ENCODE measurements at regions not wholly inside any gene's neighbourhood (a gene's known extent, or its start where the extent isn't known, plus 50 kb on each side); places are given as distances from the start of the nearest gene placed in this dataset.

GRCh38 chr10:62632071-62632809 lies 172.3 kb upstream of the ADO start:
- no peak for DNase-seq (ENCODE audit: insufficient read length, low spot score, missing footprints)
- TF ChIP-seq CTCF (IDR thresholded peaks at IDR 0.05; ENCODE audit: extremely low read depth, low read depth, low read length): no peak
- no peaks in the 10 kb centered on the region for H3K9me3 ChIP-seq (ENCODE audit: low read depth, low read length)
- H3K4me1 ChIP-seq (ENCODE audit: insufficient read depth, low read length): peaks cover 20% of the 10 kb centered on the region
- H3K27ac ChIP-seq (ENCODE audit: low read depth, low read length): no peak overlapping the region
- no peak overlapping the region for H3K4me3 ChIP-seq (ENCODE audit: insufficient read depth, low read length)
- peak overlapping the region; percentile 14 for H2AFZ ChIP-seq (ENCODE audit: low read length)
- no peaks in the 10 kb centered on the region for H4K20me1 ChIP-seq (ENCODE audit: insufficient read depth, low read length)
- no peaks in the 10 kb centered on the region for H3K79me2 ChIP-seq (ENCODE audit: insufficient read depth, low read length)
- no peaks in the 10 kb centered on the region for H3K36me3 ChIP-seq (ENCODE audit: insufficient read depth, low read length)
- H3K4me2 ChIP-seq (ENCODE audit: insufficient read depth, low read length): no peak overlapping the region
- no peaks in the 10 kb centered on the region for H3K27me3 ChIP-seq (ENCODE audit: insufficient read depth, low read length)

DNA sequence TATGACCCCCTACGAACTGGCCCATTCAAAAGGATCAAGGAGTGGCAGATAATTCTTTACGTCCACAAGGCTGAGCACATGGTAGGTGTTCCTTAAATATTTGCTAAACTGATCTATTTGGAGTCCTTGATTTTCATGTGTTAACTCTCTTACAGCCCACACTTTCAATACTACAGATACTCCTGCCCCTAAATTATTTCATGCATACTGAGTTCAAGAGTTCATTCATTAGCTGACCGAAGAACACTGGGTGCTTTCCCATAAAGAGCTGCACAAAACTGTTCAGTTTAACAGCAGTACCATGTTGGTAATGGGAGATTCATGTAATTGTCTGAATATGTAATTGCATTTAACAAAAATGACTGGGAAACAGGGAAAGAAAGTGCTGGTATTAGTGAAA lies 170.5 kb upstream of the ADO start:
- H3K36me3 ChIP-seq (ENCODE audit: insufficient read depth, low read length): no peaks in the 10 kb centered on the region
- no peaks in the 10 kb centered on the region for H3K79me2 ChIP-seq (ENCODE audit: insufficient read depth, low read length)
- no peak for TF ChIP-seq CTCF (IDR thresholded peaks at IDR 0.05; ENCODE audit: extremely low read depth, low read depth, low read length)

GRCh38 chr10:62634576-62634975 lies 169.9 kb upstream of the ADO start:
- no peaks in the 10 kb centered on the region for H3K27me3 ChIP-seq (ENCODE audit: insufficient read depth, low read length)
- no peak overlapping the region for H3K27ac ChIP-seq (ENCODE audit: low read depth, low read length)
- H2AFZ ChIP-seq (ENCODE audit: low read length): no peak overlapping the region
- no peak overlapping the region for H3K4me2 ChIP-seq (ENCODE audit: insufficient read depth, low read length)
- peaks cover 25% of the 10 kb centered on the region for H3K4me1 ChIP-seq (ENCODE audit: insufficient read depth, low read length)
- H3K36me3 ChIP-seq (ENCODE audit: insufficient read depth, low read length): no peaks in the 10 kb centered on the region
- H3K79me2 ChIP-seq (ENCODE audit: insufficient read depth, low read length): no peaks in the 10 kb centered on the region
- no peaks in the 10 kb centered on the region for H3K9me3 ChIP-seq (ENCODE audit: low read depth, low read length)
- no peak overlapping the region for H3K4me3 ChIP-seq (ENCODE audit: insufficient read depth, low read length)
- no peak for TF ChIP-seq CTCF (IDR thresholded peaks at IDR 0.05; ENCODE audit: extremely low read depth, low read depth, low read length)
- no peak for DNase-seq (ENCODE audit: insufficient read length, low spot score, missing footprints)
- H4K20me1 ChIP-seq (ENCODE audit: insufficient read depth, low read length): no peaks in the 10 kb centered on the region

More for the DNA sequence above, 170.5 kb upstream of the ADO start:
- H2AFZ ChIP-seq (ENCODE audit: low read length): no peak overlapping the region
- no peak overlapping the region for H3K4me3 ChIP-seq (ENCODE audit: insufficient read depth, low read length)
- no peaks in the 10 kb centered on the region for H4K20me1 ChIP-seq (ENCODE audit: insufficient read depth, low read length)
- H3K9me3 ChIP-seq (ENCODE audit: low read depth, low read length): no peaks in the 10 kb centered on the region
- H3K27me3 ChIP-seq (ENCODE audit: insufficient read depth, low read length): no peaks in the 10 kb centered on the region
- DNase-seq (ENCODE audit: insufficient read length, low spot score, missing footprints): no peak
- no peak overlapping the region for H3K27ac ChIP-seq (ENCODE audit: low read depth, low read length)
- H3K4me2 ChIP-seq (ENCODE audit: insufficient read depth, low read length): no peak overlapping the region
- peaks cover 25% of the 10 kb centered on the region for H3K4me1 ChIP-seq (ENCODE audit: insufficient read depth, low read length)

DNA sequence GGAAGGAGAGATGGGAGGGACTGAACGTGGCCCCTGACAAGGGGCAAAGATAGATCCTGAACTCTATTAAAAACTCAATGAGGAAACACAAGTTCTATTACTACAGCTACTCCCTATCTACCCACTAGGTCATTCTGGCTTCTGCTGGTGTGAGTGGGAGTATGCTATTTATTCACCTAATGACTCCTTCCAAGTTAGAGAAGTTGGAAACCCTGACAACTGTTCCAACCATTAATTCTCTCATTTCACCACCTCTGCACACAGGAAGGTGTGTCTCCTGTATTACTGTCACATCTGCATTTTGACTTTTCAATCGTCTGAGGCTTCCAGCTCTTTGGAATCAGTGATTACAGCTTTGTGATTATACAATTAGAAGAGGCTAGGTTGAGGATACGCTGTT lies 169.4 kb upstream of the ADO start:
- Histone ChIP-seq H3K36me3 (ENCODE audit: insufficient read depth, low read length) (no peaks in the 10 kb centered on the region), H3K27me3 (ENCODE audit: insufficient read depth, low read length) (no peaks in the 10 kb centered on the region), H3K79me2 (ENCODE audit: insufficient read depth, low read length) (no peaks in the 10 kb centered on the region), H2AFZ (ENCODE audit: low read length) (no peak overlapping the region), H3K4me3 (ENCODE audit: insufficient read depth, low read length) (no peak overlapping the region), H3K27ac (ENCODE audit: low read depth, low read length) (no peak overlapping the region), H4K20me1 (ENCODE audit: insufficient read depth, low read length) (no peaks in the 10 kb centered on the region), H3K9me3 (ENCODE audit: low read depth, low read length) (no peaks in the 10 kb centered on the region), H3K4me1 (ENCODE audit: insufficient read depth, low read length) (peaks cover 25% of the 10 kb centered on the region), H3K4me2 (ENCODE audit: insufficient read depth, low read length) (no peak overlapping the region)
- no peak for DNase-seq (ENCODE audit: insufficient read length, low spot score, missing footprints)
- TF ChIP-seq CTCF (IDR thresholded peaks at IDR 0.05; ENCODE audit: extremely low read depth, low read depth, low read length): no peak
